ENCODE measurements at regions not wholly inside any gene's neighbourhood (a gene's known extent, or its start where the extent isn't known, plus 50 kb on each side); places are given as distances from the start of the nearest gene placed in this dataset.
"Not testable (repeated sequence)": the region's sequence is repeated elsewhere in the genome, so short reads cannot be mapped to it uniquely, and the experiment has no call there.

GRCh38 chr3:48101301-48101650 is 85.1 kb upstream of the MAP4 start:
- not testable (repeated sequence) for DNase-seq

DNA sequence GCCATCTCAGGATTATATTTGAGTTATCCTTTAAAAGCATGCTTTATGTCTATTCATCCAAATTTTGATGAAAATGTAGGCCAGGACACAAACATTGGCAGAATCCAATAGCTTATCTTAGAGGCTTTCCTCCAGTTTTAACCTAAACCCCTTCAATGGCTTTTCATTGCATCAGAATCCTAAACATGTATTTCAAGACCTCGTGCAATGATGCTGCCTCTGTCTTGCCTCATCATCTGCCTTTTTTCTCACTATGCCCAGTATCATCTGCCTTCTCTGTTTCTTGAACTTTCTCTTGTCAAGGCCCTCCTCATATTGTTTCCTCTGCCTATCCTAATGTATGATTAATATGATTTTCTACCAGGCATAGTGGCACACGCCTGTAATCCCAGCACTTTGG is 76.1 kb upstream of the MAP4 start:
- DNase-seq: no peak

GRCh38 chr3:48090166-48090939 is 74.1 kb upstream of the MAP4 start:
- no peak for DNase-seq

GRCh38 chr3:48088749-48089466 is 72.7 kb upstream of the MAP4 start:
- DNase-seq: peak; percentile 99

- peak; percentile 63 for DNase-seq
Measured at GRCh38 chr3:48088056-48088748, 72.0 kb upstream of the MAP4 start.

- DNase-seq: no peak
Measured at GRCh38 chr3:48086705-48087104, 70.5 kb upstream of the MAP4 start.

DNA sequence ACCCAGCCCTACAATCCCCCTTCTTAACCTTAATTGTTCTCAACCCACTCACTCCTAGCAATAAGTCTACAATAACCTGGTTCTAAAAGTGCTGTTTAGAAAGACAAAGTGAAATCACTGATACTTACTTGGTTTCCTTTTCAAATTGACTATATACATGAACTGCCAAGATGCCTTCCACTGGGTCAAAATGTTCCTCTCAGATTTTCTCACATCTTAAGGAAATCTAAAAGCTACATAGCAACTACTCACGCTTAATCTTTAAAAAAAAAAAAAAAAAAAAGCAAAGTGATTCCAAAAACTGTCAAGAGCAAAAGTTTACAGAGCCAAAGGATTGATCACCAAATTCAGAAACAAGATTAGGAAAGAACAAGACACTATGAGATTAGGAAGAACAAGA is 68.7 kb upstream of the MAP4 start:
- DNase-seq: no peak

DNA sequence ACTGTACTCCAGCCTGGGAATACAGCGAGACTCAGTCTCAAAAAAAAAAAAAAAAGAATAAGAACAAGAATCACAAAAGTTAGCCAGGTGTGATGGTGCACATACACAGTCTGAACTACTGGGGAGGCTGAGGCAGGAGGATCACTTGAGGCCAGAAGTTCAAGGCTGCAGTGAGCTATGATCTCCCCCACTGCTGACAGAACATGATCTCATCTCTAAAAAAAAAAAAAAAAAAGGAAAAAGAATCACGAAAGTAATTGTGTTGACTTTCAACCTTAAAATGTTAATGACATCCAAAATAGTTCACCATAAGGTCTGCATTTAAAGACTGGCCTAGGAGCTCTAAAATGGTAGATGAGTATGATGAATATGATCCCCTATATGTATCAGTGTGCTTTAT is 68.0 kb upstream of the MAP4 start:
- DNase-seq: no peak

DNA sequence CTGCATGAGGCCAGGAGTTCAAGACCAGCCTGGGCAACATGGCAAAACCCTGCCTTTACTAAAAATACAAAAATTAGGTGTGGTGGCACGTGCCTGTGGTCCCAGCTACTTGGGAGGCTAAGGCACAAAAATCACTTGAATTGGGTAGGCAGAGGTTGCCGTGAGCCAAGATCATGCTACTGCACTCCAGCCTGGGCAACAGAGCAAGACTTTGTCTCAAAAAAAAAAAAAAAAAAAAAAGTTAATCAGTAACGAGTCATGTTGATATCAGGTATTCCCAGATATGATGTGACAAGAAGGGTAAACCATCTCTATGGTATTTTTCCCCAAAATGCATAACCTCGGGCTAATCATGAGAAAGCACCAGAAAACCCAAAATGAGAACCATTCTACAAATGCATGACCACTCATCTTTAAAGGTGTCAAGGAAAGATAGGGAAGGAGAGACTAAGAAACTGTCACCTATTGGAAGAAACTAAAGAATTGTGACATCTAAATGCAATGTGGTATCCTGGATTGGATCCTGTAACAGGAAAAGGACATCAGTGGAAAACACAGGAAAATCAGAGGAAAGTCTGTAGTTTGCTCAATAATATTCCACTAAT is 66.5 kb upstream of the MAP4 start:
- DNase-seq: no peak

- DNase-seq: no peak
Measured at GRCh38 chr3:48077815-48078214, 61.6 kb upstream of the MAP4 start.

DNA sequence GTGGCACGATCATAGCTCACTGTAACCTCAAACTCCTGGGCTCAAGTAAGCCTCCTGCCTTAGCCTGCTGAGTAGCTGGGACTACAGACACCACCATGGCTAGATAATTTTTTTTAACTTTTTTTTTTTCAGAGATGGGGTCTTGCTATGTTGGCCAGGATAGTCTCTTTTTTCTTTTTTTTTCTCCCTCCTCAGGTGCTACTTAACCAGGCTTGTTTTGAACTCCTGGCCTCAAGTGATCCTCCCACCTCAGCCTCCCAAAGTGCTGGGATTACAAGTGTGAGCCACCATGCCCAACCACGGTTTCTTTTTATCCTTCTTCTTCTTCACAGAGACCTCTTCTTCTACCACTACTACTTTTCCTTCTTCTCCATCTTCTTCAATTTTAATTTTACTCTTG is 53.8 kb upstream of the MAP4 start:
- no peak for DNase-seq

DNA sequence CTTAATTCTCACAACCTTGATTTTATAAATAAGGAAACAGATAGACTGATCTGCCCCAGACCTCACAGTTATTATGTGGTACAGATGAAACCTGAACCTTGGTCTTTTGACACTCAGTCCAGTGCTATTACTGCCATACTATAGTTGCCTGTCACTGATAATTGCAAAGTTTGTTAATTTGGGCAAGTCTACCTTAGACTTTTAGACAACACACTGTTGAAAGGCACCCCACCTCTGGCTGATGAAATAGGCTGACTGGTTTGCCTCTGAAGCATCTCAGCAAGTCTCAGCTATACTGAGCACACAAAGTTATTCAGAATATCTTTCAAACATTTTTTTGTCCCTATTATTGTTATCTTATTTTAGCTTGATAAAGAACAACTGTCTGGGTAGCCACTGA is 53.1 kb upstream of the MAP4 start:
- DNase-seq: no peak

GRCh38 chr3:48068886-48069285 is 52.7 kb upstream of the MAP4 start:
- DNase-seq: no peak

DNA sequence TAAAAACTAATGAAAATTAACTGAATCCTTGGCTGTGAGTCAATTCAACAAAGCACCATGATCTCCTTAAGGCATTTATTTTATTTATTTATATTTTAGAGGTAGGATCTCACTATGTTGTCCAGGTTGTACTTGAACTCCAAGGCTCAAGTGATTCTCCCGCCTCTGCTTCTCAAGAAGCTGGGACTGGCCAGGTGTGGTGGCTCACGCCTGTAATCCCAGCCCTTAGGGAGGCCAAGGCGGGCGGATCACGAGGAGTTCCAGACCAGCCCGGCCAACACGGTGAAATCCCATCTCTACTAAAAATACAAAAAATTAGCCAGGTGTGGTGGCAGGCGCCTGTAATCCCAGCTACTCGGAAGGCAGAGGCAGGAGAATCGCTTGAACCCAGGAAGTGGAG is 52.1 kb upstream of the MAP4 start:
- not testable (repeated sequence) for DNase-seq

GRCh38 chr3:48067271-48067670 is 51.1 kb upstream of the MAP4 start:
- no peak for DNase-seq

All from islet precursor cell (in vitro differentiated cells).